ENCODE measurements at regions not wholly inside any gene's neighbourhood (a gene's known extent, or its start where the extent isn't known, plus 50 kb on each side); places are given as distances from the start of the nearest gene placed in this dataset.

GRCh38 chr3:8087951-8088350 lies 413.7 kb upstream of the LMCD1 start:
- no peak for TF ChIP-seq CTCF (IDR thresholded peaks at IDR 0.05)
- no peak for DNase-seq (ENCODE audit: low spot score)
- H3K27me3 ChIP-seq: no peaks in the 10 kb centered on the region
- no peak overlapping the region for H3K4me3 ChIP-seq
- no peaks in the 10 kb centered on the region for H3K4me1 ChIP-seq
- no peaks in the 10 kb centered on the region for H3K9me3 ChIP-seq
- no peaks in the 10 kb centered on the region for H3K36me3 ChIP-seq
- H3K27ac ChIP-seq: no peak overlapping the region

GRCh38 chr3:8094415-8094814 lies 407.2 kb upstream of the LMCD1 start:
- H3K27me3 ChIP-seq: no peaks in the 10 kb centered on the region
- no peak overlapping the region for H3K4me3 ChIP-seq
- H3K4me1 ChIP-seq: no peaks in the 10 kb centered on the region
- TF ChIP-seq CTCF (IDR thresholded peaks at IDR 0.05): no peak
- H3K36me3 ChIP-seq: no peaks in the 10 kb centered on the region
- DNase-seq (ENCODE audit: low spot score): no peak
- H3K9me3 ChIP-seq: no peaks in the 10 kb centered on the region
- no peak overlapping the region for H3K27ac ChIP-seq

GRCh38 chr3:8095724-8096123 lies 405.9 kb upstream of the LMCD1 start:
- no peaks in the 10 kb centered on the region for H3K27me3 ChIP-seq
- no peak for TF ChIP-seq CTCF (IDR thresholded peaks at IDR 0.05)

GRCh38 chr3:8097690-8098089 lies 403.9 kb upstream of the LMCD1 start:
- no peaks in the 10 kb centered on the region for H3K36me3 ChIP-seq
- no peak overlapping the region for H3K27ac ChIP-seq
- no peaks in the 10 kb centered on the region for H3K9me3 ChIP-seq
- H3K4me1 ChIP-seq: no peaks in the 10 kb centered on the region
- H3K27me3 ChIP-seq: no peaks in the 10 kb centered on the region
- no peak for TF ChIP-seq CTCF (IDR thresholded peaks at IDR 0.05)
- H3K4me3 ChIP-seq: no peak overlapping the region
- no peak for DNase-seq (ENCODE audit: low spot score)

More at GRCh38 chr3:8095724-8096123, 405.9 kb upstream of the LMCD1 start:
- DNase-seq (ENCODE audit: low spot score): no peak
- no peaks in the 10 kb centered on the region for H3K4me1 ChIP-seq
- no peaks in the 10 kb centered on the region for H3K36me3 ChIP-seq
- no peaks in the 10 kb centered on the region for H3K9me3 ChIP-seq
- H3K4me3 ChIP-seq: no peak overlapping the region
- no peak overlapping the region for H3K27ac ChIP-seq

GRCh38 chr3:8103954-8104353 lies 397.7 kb upstream of the LMCD1 start:
- Histone ChIP-seq H3K27me3 (no peaks in the 10 kb centered on the region), H3K27ac (no peak overlapping the region), H3K9me3 (no peaks in the 10 kb centered on the region), H3K4me3 (no peak overlapping the region), H3K36me3 (no peaks in the 10 kb centered on the region), H3K4me1 (no peaks in the 10 kb centered on the region)
- TF ChIP-seq CTCF (IDR thresholded peaks at IDR 0.05): no peak
- no peak for DNase-seq (ENCODE audit: low spot score)

GRCh38 chr3:8106921-8107320 lies 394.7 kb upstream of the LMCD1 start:
- Histone ChIP-seq H3K36me3 (no peaks in the 10 kb centered on the region), H3K9me3 (no peaks in the 10 kb centered on the region), H3K4me1 (peaks cover 0 to 4% of the 10 kb centered on the region in 2 donors), H3K27me3 (no peaks in the 10 kb centered on the region), H3K27ac (no peak overlapping the region), H3K4me3 (no peak overlapping the region)
- DNase-seq (ENCODE audit: low spot score): no peak
- TF ChIP-seq CTCF (IDR thresholded peaks at IDR 0.05): no peak
